ENCODE measurements at regions not wholly inside any gene's neighbourhood (a gene's known extent, or its start where the extent isn't known, plus 50 kb on each side); places are given as distances from the start of the nearest gene placed in this dataset.
"Not testable (repeated sequence)": the region's sequence is repeated elsewhere in the genome, so short reads cannot be mapped to it uniquely, and the experiment has no call there.

DNA sequence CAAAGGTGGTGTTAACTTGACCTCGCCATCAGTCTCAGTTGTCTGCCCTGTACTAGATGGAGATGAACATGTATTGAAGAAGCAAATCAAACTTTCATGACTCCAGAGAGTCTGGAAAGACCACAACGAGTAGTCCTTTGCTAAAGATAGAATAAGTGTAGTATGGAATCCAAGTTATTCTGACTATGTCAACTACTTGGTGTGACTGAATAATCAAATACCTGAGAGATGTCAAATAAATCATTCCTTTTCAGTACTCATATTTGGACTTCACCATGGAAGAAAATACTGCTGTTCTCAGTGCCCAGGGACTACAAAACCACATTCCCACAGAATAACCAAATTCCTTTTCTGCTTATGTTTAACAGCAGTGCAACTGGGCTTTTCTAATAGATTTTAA is 161.2 kb upstream of the SPRY1 start:
- DNase-seq (ENCODE audit: extremely low spot score), result no peak
- CTCF ChIA-PET, result no interaction called here
- TF ChIP-seq, protein P1, sequence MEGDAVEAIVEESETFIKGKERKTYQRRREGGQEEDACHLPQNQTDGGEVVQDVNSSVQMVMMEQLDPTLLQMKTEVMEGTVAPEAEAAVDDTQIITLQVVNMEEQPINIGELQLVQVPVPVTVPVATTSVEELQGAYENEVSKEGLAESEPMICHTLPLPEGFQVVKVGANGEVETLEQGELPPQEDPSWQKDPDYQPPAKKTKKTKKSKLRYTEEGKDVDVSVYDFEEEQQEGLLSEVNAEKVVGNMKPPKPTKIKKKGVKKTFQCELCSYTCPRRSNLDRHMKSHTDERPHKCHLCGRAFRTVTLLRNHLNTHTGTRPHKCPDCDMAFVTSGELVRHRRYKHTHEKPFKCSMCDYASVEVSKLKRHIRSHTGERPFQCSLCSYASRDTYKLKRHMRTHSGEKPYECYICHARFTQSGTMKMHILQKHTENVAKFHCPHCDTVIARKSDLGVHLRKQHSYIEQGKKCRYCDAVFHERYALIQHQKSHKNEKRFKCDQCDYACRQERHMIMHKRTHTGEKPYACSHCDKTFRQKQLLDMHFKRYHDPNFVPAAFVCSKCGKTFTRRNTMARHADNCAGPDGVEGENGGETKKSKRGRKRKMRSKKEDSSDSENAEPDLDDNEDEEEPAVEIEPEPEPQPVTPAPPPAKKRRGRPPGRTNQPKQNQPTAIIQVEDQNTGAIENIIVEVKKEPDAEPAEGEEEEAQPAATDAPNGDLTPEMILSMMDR (IDR thresholded peaks at IDR 0.05; ENCODE audit: control extremely low read depth, extremely low read depth, low read depth, missing control alignments), result no peak
- POLR2A ChIA-PET, result no interaction called here

DNA sequence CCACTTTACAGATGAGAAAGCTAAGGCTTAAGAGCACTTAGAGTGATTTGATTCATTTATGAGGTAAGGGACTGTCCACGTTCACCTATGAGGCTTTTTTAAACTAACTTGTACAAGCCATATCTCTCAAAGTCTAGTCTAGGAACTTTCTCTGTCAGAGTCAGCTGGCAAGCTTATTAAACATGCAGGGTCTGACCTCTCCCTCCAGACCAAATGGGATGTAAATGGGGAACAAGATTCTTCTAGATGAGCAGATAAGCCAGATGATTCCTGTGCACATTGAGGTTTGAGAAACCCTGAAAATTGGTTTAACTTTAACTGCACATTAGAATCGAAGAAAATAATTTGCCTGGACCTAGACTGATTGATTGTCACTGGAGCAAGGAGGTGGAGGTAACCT is 160.0 kb upstream of the SPRY1 start:
- ChIA-PET POLR2A (no interaction called here), CTCF (no interaction called here)
- TF ChIP-seq, protein P1 (IDR thresholded peaks at IDR 0.05; ENCODE audit: control extremely low read depth, extremely low read depth, low read depth, missing control alignments), result no peak
- no peak for DNase-seq (ENCODE audit: extremely low spot score)

DNA sequence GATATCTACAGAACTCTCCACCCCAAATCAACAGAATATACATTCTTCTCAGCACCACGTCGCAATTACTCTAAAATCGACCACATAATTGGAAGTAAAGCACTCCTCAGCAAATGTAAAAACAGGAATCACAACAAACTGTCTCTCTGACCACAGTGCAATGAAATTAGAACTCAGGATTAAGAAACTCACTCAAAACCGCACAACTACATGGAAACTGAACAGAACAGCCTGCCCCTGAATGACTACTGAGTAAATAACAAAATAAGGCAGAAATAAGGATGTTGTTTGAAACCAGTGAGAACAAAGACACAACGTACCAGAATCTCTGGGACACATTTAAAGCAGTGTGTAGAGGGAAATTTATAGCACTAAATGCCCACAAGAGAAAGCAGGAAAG is 156.3 kb upstream of the SPRY1 start:
- DNase-seq (ENCODE audit: extremely low spot score); POLR2A ChIA-PET; CTCF ChIA-PET: not testable (repeated sequence)

DNA sequence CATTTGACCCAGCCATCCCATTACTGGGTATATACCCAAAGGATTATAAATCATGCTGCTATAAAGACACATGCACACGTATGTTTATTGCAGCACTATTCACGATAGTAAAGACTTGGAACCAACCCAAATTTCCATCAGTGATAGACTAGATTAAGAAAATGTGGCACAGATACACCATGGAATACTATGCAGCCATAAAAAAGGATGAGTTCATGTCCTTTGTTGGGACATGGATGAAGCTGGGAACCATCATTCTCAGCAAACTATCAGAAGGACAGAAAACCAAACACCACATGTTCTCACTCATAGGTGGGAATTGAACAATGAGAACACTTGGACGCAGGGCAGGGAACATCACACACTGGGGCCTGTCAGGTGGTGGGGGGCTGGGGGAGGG is 153.4 kb upstream of the SPRY1 start:
- DNase-seq (ENCODE audit: extremely low spot score); POLR2A ChIA-PET; CTCF ChIA-PET: not testable (repeated sequence)

DNA sequence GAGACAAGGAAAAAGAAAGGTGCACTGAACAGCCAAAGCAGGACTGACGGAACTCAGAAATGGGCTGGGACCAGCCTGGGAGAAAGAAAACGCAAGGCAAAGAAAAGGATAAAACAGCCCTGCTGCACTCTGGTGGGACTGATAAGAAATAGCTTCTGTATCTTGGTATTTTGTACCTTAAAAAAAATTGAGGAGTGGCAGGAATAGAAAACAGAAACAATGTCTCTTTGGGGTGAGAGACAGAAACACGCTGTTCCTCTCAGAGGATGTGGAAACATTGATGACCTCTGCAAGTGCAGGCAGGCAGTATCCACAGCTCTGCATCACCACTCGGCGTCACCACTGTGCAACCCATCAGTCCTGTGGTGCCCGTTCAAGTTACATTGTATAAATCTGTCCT is 152.5 kb upstream of the SPRY1 start:
- TF ChIP-seq, protein P1 (IDR thresholded peaks at IDR 0.05; ENCODE audit: control extremely low read depth, extremely low read depth, low read depth, missing control alignments), result no peak
- ChIA-PET CTCF (no interaction called here), POLR2A (no interaction called here)
- no peak for DNase-seq (ENCODE audit: extremely low spot score)

DNA sequence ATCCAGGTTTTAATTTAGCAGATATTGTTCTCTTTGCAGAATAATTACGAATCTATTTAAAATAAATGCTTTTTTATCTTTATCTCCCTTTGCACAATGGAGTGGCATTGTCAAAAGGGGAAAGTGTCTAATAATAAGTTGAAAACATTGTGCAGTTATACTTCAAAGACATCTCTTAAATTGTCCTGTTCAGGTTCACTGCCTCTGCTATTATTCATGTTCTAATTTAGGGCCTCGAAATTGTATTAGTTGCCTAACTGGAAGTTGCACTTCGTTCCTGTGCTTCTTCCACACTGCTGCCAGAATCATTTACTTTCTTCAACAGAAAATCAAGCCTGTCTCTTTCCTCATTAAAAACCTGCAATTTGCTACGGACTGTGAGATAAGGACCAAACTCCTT is 150.5 kb upstream of the SPRY1 start:
- POLR2A ChIA-PET, result no interaction called here
- DNase-seq (ENCODE audit: extremely low spot score), result no peak
- CTCF ChIA-PET, result no interaction called here
- TF ChIP-seq, protein P1 (IDR thresholded peaks at IDR 0.05; ENCODE audit: control extremely low read depth, extremely low read depth, low read depth, missing control alignments), result no peak

DNA sequence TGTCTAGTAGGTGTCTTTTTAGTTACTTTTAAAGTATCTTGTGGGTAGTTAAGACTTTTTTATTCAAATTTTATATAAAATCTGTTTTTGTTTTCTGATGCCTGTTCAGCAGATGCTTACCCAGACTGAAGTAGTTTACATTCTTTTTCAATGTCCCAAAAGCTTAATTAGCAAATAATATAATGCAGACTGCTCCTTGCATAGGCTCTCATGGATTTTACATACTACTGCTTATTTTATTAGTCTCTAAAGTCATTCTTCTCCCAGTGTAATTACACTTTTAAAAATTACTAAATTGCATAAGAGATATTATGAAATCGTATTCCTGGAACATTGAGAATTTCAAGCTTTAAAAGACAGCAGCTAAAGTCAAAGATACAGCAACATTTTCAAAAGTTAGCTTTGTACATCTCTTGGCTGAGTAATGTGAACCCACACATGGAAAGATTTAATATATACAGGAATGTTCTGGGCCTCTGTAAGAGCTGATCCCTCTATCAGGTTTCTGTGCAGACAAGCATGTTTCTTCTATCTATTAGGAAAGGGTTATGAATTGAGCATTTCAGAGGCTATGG is 148.4 kb upstream of the SPRY1 start:
- DNase-seq (ENCODE audit: extremely low spot score), result no peak
- CTCF ChIA-PET, result interaction anchor here (1.0 to 1.8 kb wide), 5 partner anchors 11 to 26 kb away, joined by 3 to 6 read pairs (median 3); no protein-coding TSS in a partner anchor
- TF ChIP-seq, protein P1 (IDR thresholded peaks at IDR 0.05; ENCODE audit: control extremely low read depth, extremely low read depth, low read depth, missing control alignments), result no peak
- POLR2A ChIA-PET, result no interaction called here

DNA sequence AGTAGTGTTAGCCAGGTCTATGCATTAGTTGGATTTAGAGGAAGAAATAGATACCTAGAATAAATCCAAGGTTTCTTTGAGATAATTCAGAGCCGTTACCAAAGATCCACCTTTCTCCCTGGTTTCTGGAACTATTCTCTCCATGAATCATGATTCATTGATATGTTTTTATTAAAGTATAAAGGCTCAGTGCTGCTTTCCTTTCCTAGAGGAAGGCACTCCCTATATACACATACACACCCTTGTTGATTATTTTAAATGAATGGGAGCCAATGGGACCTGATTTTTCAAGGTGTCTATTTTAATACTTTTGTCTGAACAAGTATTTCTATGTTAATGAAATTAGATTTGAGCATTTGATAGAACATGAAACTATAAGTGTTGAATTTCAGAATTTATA is 146.8 kb upstream of the SPRY1 start:
- CTCF ChIA-PET, result no interaction called here

More for the DNA sequence above, 146.8 kb upstream of the SPRY1 start:
- TF ChIP-seq, protein P1 (IDR thresholded peaks at IDR 0.05; ENCODE audit: control extremely low read depth, extremely low read depth, low read depth, missing control alignments), result no peak
- no peak for DNase-seq (ENCODE audit: extremely low spot score)
- POLR2A ChIA-PET, result no interaction called here

All from GM10248 (cell line).